ENCODE measurements at regions not wholly inside any gene's neighbourhood (a gene's known extent, or its start where the extent isn't known, plus 50 kb on each side); places are given as distances from the start of the nearest gene placed in this dataset.

- no peak overlapping the region for H3K4me3 ChIP-seq (ENCODE audit: low read depth, low read length)
- H3K27ac ChIP-seq (ENCODE audit: low read depth), result no peak overlapping the region
- no peaks in the 10 kb centered on the region for H3K36me3 ChIP-seq (ENCODE audit: insufficient read depth)
- DNase-seq (ENCODE audit: extremely low spot score), result no peak
- WGBS, result 62% methylated on average over 10 of the region's 10 CpGs
- H3K4me1 ChIP-seq (ENCODE audit: insufficient read depth), result no peaks in the 10 kb centered on the region
Observed at GRCh38 chr2:41927581-41928264, 120.1 kb upstream of the PKDCC start.

GRCh38 chr2:41928526-41928925, 119.3 kb upstream of the PKDCC start:
- 40% methylated on average over 6 of the region's 6 CpGs for WGBS
- Histone ChIP-seq H3K27ac (ENCODE audit: low read depth) (no peak overlapping the region), H3K4me3 (ENCODE audit: low read depth, low read length) (no peak overlapping the region), H3K36me3 (ENCODE audit: insufficient read depth) (no peaks in the 10 kb centered on the region), H3K4me1 (ENCODE audit: insufficient read depth) (no peaks in the 10 kb centered on the region)
- no peak for DNase-seq (ENCODE audit: extremely low spot score)

GRCh38 chr2:41930807-41931566, 116.8 kb upstream of the PKDCC start:
- Histone ChIP-seq H3K4me3 (ENCODE audit: low read depth, low read length) (no peak overlapping the region), H3K36me3 (ENCODE audit: insufficient read depth) (no peaks in the 10 kb centered on the region), H3K27ac (ENCODE audit: low read depth) (no peak overlapping the region), H3K4me1 (ENCODE audit: insufficient read depth) (no peaks in the 10 kb centered on the region)
- WGBS, result 66% methylated on average over 16 of the region's 16 CpGs
- DNase-seq (ENCODE audit: extremely low spot score), result no peak

- no peak overlapping the region for H3K27ac ChIP-seq (ENCODE audit: low read depth)
- H3K4me1 ChIP-seq (ENCODE audit: insufficient read depth), result no peaks in the 10 kb centered on the region
- no peaks in the 10 kb centered on the region for H3K36me3 ChIP-seq (ENCODE audit: insufficient read depth)
- peak; percentile 71 for DNase-seq (ENCODE audit: extremely low spot score)
- H3K4me3 ChIP-seq (ENCODE audit: low read depth, low read length), result no peak overlapping the region
- 26% methylated on average over 17 of the region's 17 CpGs for WGBS
Observed at GRCh38 chr2:41932241-41933045, 115.4 kb upstream of the PKDCC start.

GRCh38 chr2:41933046-41933420, 114.8 kb upstream of the PKDCC start:
- 46% methylated on average over 3 of the region's 3 CpGs for WGBS
- H3K4me3 ChIP-seq (ENCODE audit: low read depth, low read length), result no peak overlapping the region
- H3K27ac ChIP-seq (ENCODE audit: low read depth), result no peak overlapping the region
- no peaks in the 10 kb centered on the region for H3K4me1 ChIP-seq (ENCODE audit: insufficient read depth)
- H3K36me3 ChIP-seq (ENCODE audit: insufficient read depth), result no peaks in the 10 kb centered on the region
- no peak for DNase-seq (ENCODE audit: extremely low spot score)

- H3K27ac ChIP-seq (ENCODE audit: low read depth), result peak overlapping the region; percentile 27
- H3K36me3 ChIP-seq (ENCODE audit: insufficient read depth), result no peaks in the 10 kb centered on the region
- no peak for DNase-seq (ENCODE audit: extremely low spot score)
- H3K4me3 ChIP-seq (ENCODE audit: low read depth, low read length), result no peak overlapping the region
- WGBS, result 40% methylated on average over 8 of the region's 8 CpGs
- H3K4me1 ChIP-seq (ENCODE audit: insufficient read depth), result no peaks in the 10 kb centered on the region
Observed at GRCh38 chr2:41933585-41934320, 114.1 kb upstream of the PKDCC start.

GRCh38 chr2:41934329-41934958, 113.4 kb upstream of the PKDCC start:
- H3K36me3 ChIP-seq (ENCODE audit: insufficient read depth), result no peaks in the 10 kb centered on the region
- WGBS, result 32% methylated on average over 10 of the region's 10 CpGs
- H3K4me3 ChIP-seq (ENCODE audit: low read depth, low read length), result no peak overlapping the region
- peak; percentile 69 for DNase-seq (ENCODE audit: extremely low spot score)
- no peaks in the 10 kb centered on the region for H3K4me1 ChIP-seq (ENCODE audit: insufficient read depth)
- H3K27ac ChIP-seq (ENCODE audit: low read depth), result peak overlapping the region; percentile 27

GRCh38 chr2:41935002-41935401, 112.8 kb upstream of the PKDCC start:
- WGBS, result 70% methylated on average over 2 of the region's 2 CpGs
- Histone ChIP-seq H3K27ac (ENCODE audit: low read depth) (no peak overlapping the region), H3K4me3 (ENCODE audit: low read depth, low read length) (no peak overlapping the region), H3K36me3 (ENCODE audit: insufficient read depth) (no peaks in the 10 kb centered on the region), H3K4me1 (ENCODE audit: insufficient read depth) (no peaks in the 10 kb centered on the region)
- DNase-seq (ENCODE audit: extremely low spot score), result no peak

GRCh38 chr2:41935825-41936224, 112.0 kb upstream of the PKDCC start:
- H3K27ac ChIP-seq (ENCODE audit: low read depth), result no peak overlapping the region
- 56% methylated on average over 2 of the region's 2 CpGs for WGBS

GRCh38 chr2:41936771-41937463, 110.9 kb upstream of the PKDCC start:
- H3K4me3 ChIP-seq (ENCODE audit: low read depth, low read length), result no peak overlapping the region
- H3K27ac ChIP-seq (ENCODE audit: low read depth), result no peak overlapping the region
- 70% methylated on average over 7 of the region's 7 CpGs for WGBS
- no peaks in the 10 kb centered on the region for H3K36me3 ChIP-seq (ENCODE audit: insufficient read depth)
- DNase-seq (ENCODE audit: extremely low spot score), result no peak
- no peaks in the 10 kb centered on the region for H3K4me1 ChIP-seq (ENCODE audit: insufficient read depth)

More at GRCh38 chr2:41935825-41936224, 112.0 kb upstream of the PKDCC start:
- H3K4me3 ChIP-seq (ENCODE audit: low read depth, low read length), result no peak overlapping the region
- no peaks in the 10 kb centered on the region for H3K36me3 ChIP-seq (ENCODE audit: insufficient read depth)
- no peak for DNase-seq (ENCODE audit: extremely low spot score)
- H3K4me1 ChIP-seq (ENCODE audit: insufficient read depth), result no peaks in the 10 kb centered on the region

GRCh38 chr2:41937464-41937906, 110.3 kb upstream of the PKDCC start:
- 69% methylated on average over 5 of the region's 5 CpGs for WGBS
- H3K4me1 ChIP-seq (ENCODE audit: insufficient read depth), result no peaks in the 10 kb centered on the region
- H3K27ac ChIP-seq (ENCODE audit: low read depth), result no peak overlapping the region

GRCh38 chr2:41937921-41938708, 109.7 kb upstream of the PKDCC start:
- 23% methylated on average over 9 of the region's 9 CpGs for WGBS
- DNase-seq (ENCODE audit: extremely low spot score), result no peak

More at GRCh38 chr2:41937464-41937906, 110.3 kb upstream of the PKDCC start:
- H3K4me3 ChIP-seq (ENCODE audit: low read depth, low read length), result no peak overlapping the region
- no peaks in the 10 kb centered on the region for H3K36me3 ChIP-seq (ENCODE audit: insufficient read depth)
- no peak for DNase-seq (ENCODE audit: extremely low spot score)

More at GRCh38 chr2:41937921-41938708, 109.7 kb upstream of the PKDCC start:
- Histone ChIP-seq H3K4me1 (ENCODE audit: insufficient read depth) (no peaks in the 10 kb centered on the region), H3K36me3 (ENCODE audit: insufficient read depth) (no peaks in the 10 kb centered on the region), H3K4me3 (ENCODE audit: low read depth, low read length) (no peak overlapping the region), H3K27ac (ENCODE audit: low read depth) (no peak overlapping the region)
